ENCODE measurements at regions not wholly inside any gene's neighbourhood (a gene's known extent, or its start where the extent isn't known, plus 50 kb on each side); places are given as distances from the start of the nearest gene placed in this dataset.

- TF ChIP-seq POLR2A (IDR thresholded peaks at IDR 0.05; ENCODE audit: low read length) (no peak), EP300 (IDR thresholded peaks at IDR 0.05) (no peak), CEBPB (IDR thresholded peaks at IDR 0.05) (no peak), RAD21 (conservative IDR thresholded peaks at IDR 0.05 in 1 of 2, IDR thresholded peaks at IDR 0.05 in 1 of 2) (no peak), RCOR1 (IDR thresholded peaks at IDR 0.05; ENCODE audit: low read depth, low read length) (no peak), CTCF (IDR thresholded peaks at IDR 0.05) (no peak), MAZ (IDR thresholded peaks at IDR 0.05; ENCODE audit: borderline replicate concordance, low read depth, low read length) (no peak), HEYL (CRISPR knock-in tag; IDR thresholded peaks at IDR 0.05) (no peak), CBX8 (IDR thresholded peaks at IDR 0.05) (no peak)
Measured at GRCh38 chr15:52855157-52855556, 65.0 kb upstream of the ONECUT1 start.
